Stomach (tissue), 8 donors: ENCODE measurements at regions not wholly inside any gene's neighbourhood (a gene's known extent, or its start where the extent isn't known, plus 50 kb on each side); places are given as distances from the start of the nearest gene placed in this dataset.

Source experiments
- DNase-seq, 2 donors: peaks; one replicate each; pipeline versions ENCODE4 v3.0.0 to v3.0.0-alpha.2; 2013 to 2019
- H3K27ac ChIP-seq, 5 donors: fragments of 200-600 bp in 4 of 5; sonication (generic) in 4 of 5; one replicate each; pipeline ENCODE4 v1.5.1; 2013 to 2019; ENCODE audit warnings: mild to moderate bottlenecking in 1 of 5, moderate library complexity in 1 of 5
- H3K27me3 ChIP-seq, 3 donors: fragments of 200-600 bp; sonication (generic); one replicate each; pipeline ENCODE4 v1.5.1; 2017 to 2019; ENCODE audit warnings: mixed run types in 1 of 3
- H3K36me3 ChIP-seq, 4 donors: fragments of 200-600 bp; sonication (generic); 1 replicate in 3 of 4; 2 replicates in 1 of 4; pipeline ENCODE4 v1.5.1; 2016 to 2019
- H3K4me1 ChIP-seq, 4 donors: fragments of 200-600 bp; sonication (generic); one replicate each; pipeline ENCODE4 v1.5.1; 2016 to 2019
- H3K4me3 ChIP-seq, 4 donors: fragments of 200-600 bp; sonication (generic) in 3 of 4; one replicate each; pipeline ENCODE4 v1.5.1; 2016 to 2019; ENCODE audit warnings: mild to moderate bottlenecking in 1 of 4
- H3K9me3 ChIP-seq, 4 donors: fragments of 200-600 bp; sonication (generic); one replicate each; pipeline ENCODE4 v1.5.1; 2016 to 2019
- EP300 ChIP-seq: sonication (generic); formaldehyde crosslinking; IDR thresholded peaks from one replicate; pipeline ENCODE4 v1.6.1; 2017; ENCODE audit warnings: antibody characterized with exemption
- POLR2A ChIP-seq, 4 donors: fragments of 450-650 bp; IDR thresholded peaks; one replicate each; pipeline ENCODE4 v1.6.1; 2016; ENCODE audit warnings: antibody characterized with exemption in 4 of 4, control low read depth in 2 of 4, mild to moderate bottlenecking in 1 of 4, moderate library complexity in 1 of 4
- POLR2AphosphoS5 ChIP-seq, 3 donors: sonication (generic); formaldehyde crosslinking; IDR thresholded peaks; one replicate each; pipeline ENCODE4 v1.6.1; 2016; ENCODE audit warnings: antibody characterized with exemption in 3 of 3
- WGBS, 5 donors: extraction: QIAGEN DNeasy Blood & Tissue Kit in 3 of 5; methylation state at CpG; one replicate each; pipeline versions ENCODE4 v1.1.5 to v1.1.7; 2013 to 2018; 5-methylcytosine and 5-hydroxymethylcytosine counted together
- intact Hi-C: fragments of 100-400 bp; cut with DNase I; formaldehyde crosslinking; loops from one replicate; pipeline ENCODE4 v1.15.1; 2023; ENCODE audit warnings: low total_unique reads
- TF ChIP-seq, protein P1 (sequence below), 7 experiments: fragments of 450-650 bp in 4 of 7; fragments of 200-600 bp in 3 of 7; sonication (generic) in 3 of 7; IDR thresholded peaks; one replicate each; pipeline ENCODE4 v1.5.1; 2016 to 2019; ENCODE audit warnings: antibody characterized with exemption in 7 of 7, control low read depth in 2 of 7, mild to moderate bottlenecking in 1 of 7
- donor health status: healthy with polysubstance abuse.
- donor health status: Bipolar disorder and iron deficiency.
- donor health status: healthy.

DNA sequence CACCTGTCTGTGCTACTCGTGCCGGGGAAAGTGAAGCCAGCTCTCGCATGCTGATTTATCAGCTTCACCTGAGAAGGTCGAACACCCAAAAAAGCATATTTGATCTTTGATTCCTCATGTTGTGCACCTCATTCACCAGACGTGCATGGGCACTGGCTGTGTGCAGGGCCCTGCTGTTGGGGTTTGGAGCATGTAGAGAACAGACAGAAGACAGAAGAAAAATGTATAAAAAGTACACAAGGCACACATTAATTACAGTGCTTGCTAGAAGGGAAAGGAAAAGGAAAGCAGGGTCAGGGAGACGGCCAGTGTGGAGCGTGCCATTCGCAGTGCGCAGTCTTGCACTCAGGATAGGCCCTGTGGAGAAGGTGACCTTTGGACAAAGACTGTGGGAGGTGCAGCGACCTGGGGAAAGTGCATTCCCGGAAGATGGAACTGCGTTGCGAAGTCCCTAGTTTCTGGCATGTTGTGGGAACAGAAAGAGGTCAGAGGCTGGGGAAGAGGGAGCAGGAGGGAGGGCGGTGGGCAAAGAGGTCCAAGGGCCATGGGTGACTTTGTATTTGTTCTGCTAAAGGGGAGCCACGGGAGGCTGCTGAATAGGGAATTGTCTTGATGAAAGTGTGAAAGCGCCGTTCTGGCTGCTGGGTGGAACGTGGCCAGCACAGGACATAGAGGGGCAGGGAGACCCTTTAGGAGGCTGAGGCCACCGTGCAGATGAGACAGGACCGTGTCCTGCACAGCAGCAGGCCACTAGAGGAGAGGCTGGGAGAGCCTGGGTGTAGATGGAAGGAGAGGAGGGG, 232.8 kb downstream of the GLRX3 start:
- Histone ChIP-seq H3K4me3 (no peak overlapping the region), H3K4me1 (no peaks in the 10 kb centered on the region), H3K27me3 (peaks cover 0 to 22% (median 0%) of the 10 kb centered on the region in 3 donors), H3K27ac (no peak overlapping the region), H3K36me3 (no peaks in the 10 kb centered on the region), H3K9me3 (peaks cover 0 to 6% (median 2%) of the 10 kb centered on the region in 4 donors)
- intact Hi-C loops = no loop called here
- WGBS, 5 donors = 54 to 63% (median 55%) methylated on average over 20 of the region's 20 CpGs
- TF ChIP-seq EP300 (no peak), POLR2A (IDR thresholded peaks at IDR 0.05) (no peak)
- no peak for DNase-seq

DNA sequence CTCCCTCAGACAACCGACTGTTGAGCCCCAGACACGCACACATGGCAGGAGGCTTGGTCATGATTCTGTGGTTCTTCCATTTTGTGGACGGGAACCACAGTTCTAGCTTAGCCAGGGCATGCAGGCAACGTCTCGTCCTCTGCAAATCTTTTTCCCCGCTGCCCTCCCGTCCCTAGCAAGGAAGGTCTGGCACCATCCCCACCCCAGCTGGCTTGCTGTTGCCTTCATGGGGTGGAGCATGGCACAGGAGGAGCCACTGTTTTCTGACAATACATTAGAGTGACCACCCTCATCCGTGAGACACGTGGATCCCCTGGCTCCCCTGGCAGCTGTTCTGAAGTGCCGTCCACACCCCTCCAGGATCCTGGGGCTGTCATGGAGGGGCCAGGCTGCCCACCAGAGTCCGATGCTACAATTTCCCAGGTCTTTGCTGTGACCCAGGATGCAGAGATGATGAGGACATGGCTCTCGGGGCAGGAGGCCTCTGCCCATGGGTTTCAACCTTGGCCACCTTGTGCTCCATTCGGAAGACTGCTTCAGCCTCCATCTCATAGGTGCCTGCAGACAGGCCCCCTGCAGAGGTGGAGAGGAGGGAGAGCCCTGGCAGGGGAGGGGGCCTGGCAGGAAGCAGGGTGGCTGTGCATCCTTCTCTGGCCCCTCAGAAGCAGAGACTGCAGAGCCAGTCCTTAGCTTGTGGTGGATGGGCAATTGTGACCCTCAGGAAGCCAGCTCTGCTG, 233.6 kb downstream of the GLRX3 start:
- H3K4me1 ChIP-seq = no peaks in the 10 kb centered on the region
- TF ChIP-seq EP300 (no peak), POLR2A (IDR thresholded peaks at IDR 0.05) (no peak), POLR2AphosphoS5 (IDR thresholded peaks at IDR 0.05) (no peak)
- TF ChIP-seq, protein P1, sequence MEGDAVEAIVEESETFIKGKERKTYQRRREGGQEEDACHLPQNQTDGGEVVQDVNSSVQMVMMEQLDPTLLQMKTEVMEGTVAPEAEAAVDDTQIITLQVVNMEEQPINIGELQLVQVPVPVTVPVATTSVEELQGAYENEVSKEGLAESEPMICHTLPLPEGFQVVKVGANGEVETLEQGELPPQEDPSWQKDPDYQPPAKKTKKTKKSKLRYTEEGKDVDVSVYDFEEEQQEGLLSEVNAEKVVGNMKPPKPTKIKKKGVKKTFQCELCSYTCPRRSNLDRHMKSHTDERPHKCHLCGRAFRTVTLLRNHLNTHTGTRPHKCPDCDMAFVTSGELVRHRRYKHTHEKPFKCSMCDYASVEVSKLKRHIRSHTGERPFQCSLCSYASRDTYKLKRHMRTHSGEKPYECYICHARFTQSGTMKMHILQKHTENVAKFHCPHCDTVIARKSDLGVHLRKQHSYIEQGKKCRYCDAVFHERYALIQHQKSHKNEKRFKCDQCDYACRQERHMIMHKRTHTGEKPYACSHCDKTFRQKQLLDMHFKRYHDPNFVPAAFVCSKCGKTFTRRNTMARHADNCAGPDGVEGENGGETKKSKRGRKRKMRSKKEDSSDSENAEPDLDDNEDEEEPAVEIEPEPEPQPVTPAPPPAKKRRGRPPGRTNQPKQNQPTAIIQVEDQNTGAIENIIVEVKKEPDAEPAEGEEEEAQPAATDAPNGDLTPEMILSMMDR (IDR thresholded peaks at IDR 0.05) = no peak
- WGBS, 5 donors = 73 to 80% (median 77%) methylated on average over 11 to 13 of the region's 13 CpGs
- no peak overlapping the region for H3K4me3 ChIP-seq
- no peak overlapping the region for H3K27ac ChIP-seq
- peaks cover 0 to 22% (median 0%) of the 10 kb centered on the region in 3 donors for H3K27me3 ChIP-seq
- intact Hi-C loops = no loop called here
- no peaks in the 10 kb centered on the region for H3K36me3 ChIP-seq
- no peak for DNase-seq
- peaks cover 0 to 6% (median 2%) of the 10 kb centered on the region in 4 donors for H3K9me3 ChIP-seq

DNA sequence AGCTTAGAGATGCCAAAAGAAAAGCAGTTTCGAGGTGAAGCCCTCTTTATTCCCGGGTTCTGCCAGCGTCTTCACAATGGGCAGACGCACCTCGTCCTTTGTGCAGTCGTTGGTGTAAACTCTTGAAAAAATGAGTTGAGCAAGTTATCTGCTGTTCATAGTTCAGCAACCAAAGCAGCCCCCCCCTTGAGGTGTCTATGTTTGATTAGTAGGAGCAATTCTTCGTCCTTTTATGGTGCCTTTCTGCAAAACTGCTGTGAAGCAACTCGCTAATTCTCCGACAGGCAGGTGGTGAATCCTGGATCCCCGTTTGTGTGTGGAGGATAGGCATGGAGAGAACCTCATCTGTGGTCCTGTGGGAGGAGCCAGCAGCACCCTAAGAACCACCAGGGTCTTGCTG, 234.5 kb downstream of the GLRX3 start:
- Histone ChIP-seq H3K27me3 (peaks cover 0 to 22% (median 0%) of the 10 kb centered on the region in 3 donors), H3K4me3 (no peak overlapping the region), H3K36me3 (no peaks in the 10 kb centered on the region), H3K4me1 (no peaks in the 10 kb centered on the region), H3K9me3 (peaks cover 0 to 11% (median 3%) of the 10 kb centered on the region in 4 donors), H3K27ac (no peak overlapping the region)
- intact Hi-C loops = no loop called here
- TF ChIP-seq EP300 (no peak), POLR2AphosphoS5 (IDR thresholded peaks at IDR 0.05) (no peak), POLR2A (IDR thresholded peaks at IDR 0.05) (no peak)
- TF ChIP-seq, protein P1 (IDR thresholded peaks at IDR 0.05) = no peak
- WGBS, 5 donors = 60 to 79% (median 76%) methylated on average over 10 of the region's 10 CpGs
- DNase-seq = no peak

DNA sequence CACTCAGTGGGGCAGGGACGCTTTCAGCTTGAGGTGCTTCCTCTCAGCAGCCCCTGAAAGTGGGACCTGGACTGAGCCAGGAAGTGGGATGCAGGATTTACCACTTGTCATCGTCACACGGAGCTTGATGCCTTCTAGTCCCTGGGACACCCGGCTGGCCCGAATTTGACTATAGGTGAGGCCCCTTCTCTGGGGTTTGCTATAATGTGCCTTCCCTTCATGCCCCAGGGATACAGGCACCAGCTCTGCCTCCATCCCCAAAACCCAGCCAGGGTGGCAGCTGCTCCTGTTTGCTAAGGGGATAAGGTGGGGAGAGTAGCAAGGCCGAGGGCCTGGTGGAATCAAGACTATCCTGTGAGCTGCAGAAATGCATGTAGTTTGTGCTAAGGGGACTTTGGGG, 235.0 kb downstream of the GLRX3 start:
- Histone ChIP-seq H3K4me1 (no peaks in the 10 kb centered on the region), H3K36me3 (no peaks in the 10 kb centered on the region), H3K9me3 (peaks cover 0 to 15% (median 2%) of the 10 kb centered on the region in 4 donors), H3K4me3 (no peak overlapping the region), H3K27ac (no peak overlapping the region), H3K27me3 (peaks cover 0 to 22% (median 0%) of the 10 kb centered on the region in 3 donors)
- intact Hi-C loops = no loop called here
- no peak for DNase-seq
- 52 to 68% (median 58%) methylated on average over 6 of the region's 6 CpGs for WGBS, 5 donors
- TF ChIP-seq EP300 (no peak), POLR2A (IDR thresholded peaks at IDR 0.05) (no peak), POLR2AphosphoS5 (IDR thresholded peaks at IDR 0.05) (no peak)
- TF ChIP-seq, protein P1 (IDR thresholded peaks at IDR 0.05) = no peak
